H1 (cell line): ENCODE measurements at regions not wholly inside any gene's neighbourhood (a gene's known extent, or its start where the extent isn't known, plus 50 kb on each side); places are given as distances from the start of the nearest gene placed in this dataset.

Experiments used
- CHD2 ChIP-seq: IDR thresholded peaks from 2 replicates; pipeline ENCODE4 v1.6.1; 2012; ENCODE audit warnings: low read length, improper control_type of control experiment
- GABPA ChIP-seq: IDR thresholded peaks from 2 replicates; pipeline ENCODE4 v1.6.1; 2011; ENCODE audit warnings: mild to moderate bottlenecking, low read length, moderate library complexity, borderline replicate concordance; ENCODE audit not compliant: insufficient read depth
- KDM1A ChIP-seq: fragments of 200-600, 300-600 bp; sonication (generic); IDR thresholded peaks from 2 replicates; pipeline ENCODE4 v1.7.1; 2016; ENCODE audit warnings: mild to moderate bottlenecking, low read length, borderline replicate concordance
- RAD21 ChIP-seq, 2 experiments: IDR thresholded peaks in 1 of 2; conservative IDR thresholded peaks in 1 of 2; 2 replicates each; pipeline ENCODE4 v1.6.1; 2011; ENCODE audit warnings: low read depth in 2 of 2, low read length in 2 of 2, improper control_type of control experiment in 1 of 2, inconsistent platforms in 1 of 2, mild to moderate bottlenecking in 1 of 2, moderate library complexity in 1 of 2
- TF ChIP-seq, protein P1 (sequence below): fragments of 300-600 bp; sonication (generic); IDR thresholded peaks from 2 replicates; pipeline ENCODE4 v1.7.1; 2012; ENCODE audit warnings: low read length, moderate library complexity, mild to moderate bottlenecking, inconsistent platforms; ENCODE audit not compliant: insufficient replicate concordance

DNA sequence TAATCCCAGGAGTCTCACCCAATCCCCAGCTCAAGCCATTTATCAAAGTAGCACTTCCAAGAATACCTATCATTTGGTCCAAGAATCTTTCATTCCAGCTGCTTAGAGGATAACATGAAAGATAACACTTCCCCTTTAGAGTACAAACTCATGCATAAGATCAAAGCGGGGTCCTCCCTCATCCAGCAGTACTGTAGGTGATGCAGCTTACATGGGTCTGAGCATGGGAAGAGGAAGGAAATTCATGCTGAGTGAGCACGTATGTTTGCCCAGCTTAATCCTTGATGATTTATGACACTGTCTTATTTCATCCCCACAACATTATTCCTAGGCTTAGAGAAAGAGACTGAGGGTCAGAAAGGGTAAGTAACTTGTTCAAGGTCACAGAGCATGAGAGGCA, 167.1 kb upstream of the GJB5 start (continued):
- TF ChIP-seq, protein P1, sequence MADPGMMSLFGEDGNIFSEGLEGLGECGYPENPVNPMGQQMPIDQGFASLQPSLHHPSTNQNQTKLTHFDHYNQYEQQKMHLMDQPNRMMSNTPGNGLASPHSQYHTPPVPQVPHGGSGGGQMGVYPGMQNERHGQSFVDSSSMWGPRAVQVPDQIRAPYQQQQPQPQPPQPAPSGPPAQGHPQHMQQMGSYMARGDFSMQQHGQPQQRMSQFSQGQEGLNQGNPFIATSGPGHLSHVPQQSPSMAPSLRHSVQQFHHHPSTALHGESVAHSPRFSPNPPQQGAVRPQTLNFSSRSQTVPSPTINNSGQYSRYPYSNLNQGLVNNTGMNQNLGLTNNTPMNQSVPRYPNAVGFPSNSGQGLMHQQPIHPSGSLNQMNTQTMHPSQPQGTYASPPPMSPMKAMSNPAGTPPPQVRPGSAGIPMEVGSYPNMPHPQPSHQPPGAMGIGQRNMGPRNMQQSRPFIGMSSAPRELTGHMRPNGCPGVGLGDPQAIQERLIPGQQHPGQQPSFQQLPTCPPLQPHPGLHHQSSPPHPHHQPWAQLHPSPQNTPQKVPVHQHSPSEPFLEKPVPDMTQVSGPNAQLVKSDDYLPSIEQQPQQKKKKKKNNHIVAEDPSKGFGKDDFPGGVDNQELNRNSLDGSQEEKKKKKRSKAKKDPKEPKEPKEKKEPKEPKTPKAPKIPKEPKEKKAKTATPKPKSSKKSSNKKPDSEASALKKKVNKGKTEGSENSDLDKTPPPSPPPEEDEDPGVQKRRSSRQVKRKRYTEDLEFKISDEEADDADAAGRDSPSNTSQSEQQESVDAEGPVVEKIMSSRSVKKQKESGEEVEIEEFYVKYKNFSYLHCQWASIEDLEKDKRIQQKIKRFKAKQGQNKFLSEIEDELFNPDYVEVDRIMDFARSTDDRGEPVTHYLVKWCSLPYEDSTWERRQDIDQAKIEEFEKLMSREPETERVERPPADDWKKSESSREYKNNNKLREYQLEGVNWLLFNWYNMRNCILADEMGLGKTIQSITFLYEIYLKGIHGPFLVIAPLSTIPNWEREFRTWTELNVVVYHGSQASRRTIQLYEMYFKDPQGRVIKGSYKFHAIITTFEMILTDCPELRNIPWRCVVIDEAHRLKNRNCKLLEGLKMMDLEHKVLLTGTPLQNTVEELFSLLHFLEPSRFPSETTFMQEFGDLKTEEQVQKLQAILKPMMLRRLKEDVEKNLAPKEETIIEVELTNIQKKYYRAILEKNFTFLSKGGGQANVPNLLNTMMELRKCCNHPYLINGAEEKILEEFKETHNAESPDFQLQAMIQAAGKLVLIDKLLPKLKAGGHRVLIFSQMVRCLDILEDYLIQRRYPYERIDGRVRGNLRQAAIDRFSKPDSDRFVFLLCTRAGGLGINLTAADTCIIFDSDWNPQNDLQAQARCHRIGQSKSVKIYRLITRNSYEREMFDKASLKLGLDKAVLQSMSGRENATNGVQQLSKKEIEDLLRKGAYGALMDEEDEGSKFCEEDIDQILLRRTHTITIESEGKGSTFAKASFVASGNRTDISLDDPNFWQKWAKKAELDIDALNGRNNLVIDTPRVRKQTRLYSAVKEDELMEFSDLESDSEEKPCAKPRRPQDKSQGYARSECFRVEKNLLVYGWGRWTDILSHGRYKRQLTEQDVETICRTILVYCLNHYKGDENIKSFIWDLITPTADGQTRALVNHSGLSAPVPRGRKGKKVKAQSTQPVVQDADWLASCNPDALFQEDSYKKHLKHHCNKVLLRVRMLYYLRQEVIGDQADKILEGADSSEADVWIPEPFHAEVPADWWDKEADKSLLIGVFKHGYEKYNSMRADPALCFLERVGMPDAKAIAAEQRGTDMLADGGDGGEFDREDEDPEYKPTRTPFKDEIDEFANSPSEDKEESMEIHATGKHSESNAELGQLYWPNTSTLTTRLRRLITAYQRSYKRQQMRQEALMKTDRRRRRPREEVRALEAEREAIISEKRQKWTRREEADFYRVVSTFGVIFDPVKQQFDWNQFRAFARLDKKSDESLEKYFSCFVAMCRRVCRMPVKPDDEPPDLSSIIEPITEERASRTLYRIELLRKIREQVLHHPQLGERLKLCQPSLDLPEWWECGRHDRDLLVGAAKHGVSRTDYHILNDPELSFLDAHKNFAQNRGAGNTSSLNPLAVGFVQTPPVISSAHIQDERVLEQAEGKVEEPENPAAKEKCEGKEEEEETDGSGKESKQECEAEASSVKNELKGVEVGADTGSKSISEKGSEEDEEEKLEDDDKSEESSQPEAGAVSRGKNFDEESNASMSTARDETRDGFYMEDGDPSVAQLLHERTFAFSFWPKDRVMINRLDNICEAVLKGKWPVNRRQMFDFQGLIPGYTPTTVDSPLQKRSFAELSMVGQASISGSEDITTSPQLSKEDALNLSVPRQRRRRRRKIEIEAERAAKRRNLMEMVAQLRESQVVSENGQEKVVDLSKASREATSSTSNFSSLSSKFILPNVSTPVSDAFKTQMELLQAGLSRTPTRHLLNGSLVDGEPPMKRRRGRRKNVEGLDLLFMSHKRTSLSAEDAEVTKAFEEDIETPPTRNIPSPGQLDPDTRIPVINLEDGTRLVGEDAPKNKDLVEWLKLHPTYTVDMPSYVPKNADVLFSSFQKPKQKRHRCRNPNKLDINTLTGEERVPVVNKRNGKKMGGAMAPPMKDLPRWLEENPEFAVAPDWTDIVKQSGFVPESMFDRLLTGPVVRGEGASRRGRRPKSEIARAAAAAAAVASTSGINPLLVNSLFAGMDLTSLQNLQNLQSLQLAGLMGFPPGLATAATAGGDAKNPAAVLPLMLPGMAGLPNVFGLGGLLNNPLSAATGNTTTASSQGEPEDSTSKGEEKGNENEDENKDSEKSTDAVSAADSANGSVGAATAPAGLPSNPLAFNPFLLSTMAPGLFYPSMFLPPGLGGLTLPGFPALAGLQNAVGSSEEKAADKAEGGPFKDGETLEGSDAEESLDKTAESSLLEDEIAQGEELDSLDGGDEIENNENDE = no peak
- TF ChIP-seq KDM1A (no peak), CHD2 (no peak), GABPA (no peak), RAD21 (IDR thresholded peaks at IDR 0.05 in 1 of 2, conservative IDR thresholded peaks at IDR 0.05 in 1 of 2; ENCODE audit: low read depth in 2 of 2, low read length in 2 of 2) (no peak)
- TF ChIP-seq, all 59 proteins: peak for 0
